Fibroblast of skin of right quadriceps (primary cell): ENCODE measurements at regions not wholly inside any gene's neighbourhood (a gene's known extent, or its start where the extent isn't known, plus 50 kb on each side); places are given as distances from the start of the nearest gene placed in this dataset.
"Not testable (repeated sequence)": the region's sequence is repeated elsewhere in the genome, so short reads cannot be mapped to it uniquely, and the experiment has no call there.

Experiments
- DNase-seq: peaks from one replicate; pipeline ENCODE4 v3.0.0-alpha.2; 2013

GRCh38 chr11:81869351-81870065, 864.2 kb downstream of the FAM181B start:
- DNase-seq, result peak; percentile 50

GRCh38 chr11:81866896-81867295, 866.8 kb downstream of the FAM181B start:
- DNase-seq, result no peak

GRCh38 chr11:81857386-81857785, 876.3 kb downstream of the FAM181B start:
- DNase-seq, result no peak

GRCh38 chr11:81853791-81854190, 879.9 kb downstream of the FAM181B start:
- no peak for DNase-seq

- no peak for DNase-seq
Observed at GRCh38 chr11:81852896-81853295, 880.8 kb downstream of the FAM181B start.

- peak; percentile 24 for DNase-seq
Observed at GRCh38 chr11:81840380-81840779, 893.3 kb downstream of the FAM181B start.

GRCh38 chr11:81839976-81840375, 893.7 kb downstream of the FAM181B start:
- DNase-seq, result peak; percentile 6

- DNase-seq, result no peak
Observed at GRCh38 chr11:81839016-81839415, 894.6 kb downstream of the FAM181B start.

- peak; percentile 19 for DNase-seq
Observed at GRCh38 chr11:81829976-81830375, 903.7 kb downstream of the FAM181B start.

- DNase-seq, result no peak
Observed at GRCh38 chr11:81825346-81825745, 908.3 kb downstream of the FAM181B start.

GRCh38 chr11:81819462-81819861, 914.2 kb downstream of the FAM181B start:
- no peak for DNase-seq

- DNase-seq, result no peak
Observed at GRCh38 chr11:81804858-81805257, 928.8 kb downstream of the FAM181B start.

GRCh38 chr11:81802591-81802990, 931.1 kb downstream of the FAM181B start:
- DNase-seq, result no peak

- no peak for DNase-seq
Observed at GRCh38 chr11:81792416-81792815, 941.2 kb downstream of the FAM181B start.

- DNase-seq, result peak; percentile 80
Observed at GRCh38 chr11:81787584-81788049, 946.0 kb downstream of the FAM181B start.

GRCh38 chr11:81772166-81772565, 961.5 kb downstream of the FAM181B start:
- DNase-seq, result peak; percentile 57

GRCh38 chr11:81769906-81770305, 963.8 kb downstream of the FAM181B start:
- not testable (repeated sequence) for DNase-seq

GRCh38 chr11:81756864-81757595, 976.6 kb downstream of the FAM181B start:
- no peak for DNase-seq

GRCh38 chr11:81749245-81749644, 984.4 kb downstream of the FAM181B start:
- no peak for DNase-seq

- DNase-seq, result no peak
Observed at GRCh38 chr11:81744336-81745116, 989.1 kb downstream of the FAM181B start.

GRCh38 chr11:81725701-81726100, 1008.0 kb downstream of the FAM181B start:
- DNase-seq, result peak; percentile 93

- no peak for DNase-seq
Observed at GRCh38 chr11:81717695-81718094, 1016.0 kb downstream of the FAM181B start.

- no peak for DNase-seq
Observed at GRCh38 chr11:81707881-81708280, 1025.8 kb downstream of the FAM181B start.
